ENCODE measurements at regions not wholly inside any gene's neighbourhood (a gene's known extent, or its start where the extent isn't known, plus 50 kb on each side); places are given as distances from the start of the nearest gene placed in this dataset.

DNA sequence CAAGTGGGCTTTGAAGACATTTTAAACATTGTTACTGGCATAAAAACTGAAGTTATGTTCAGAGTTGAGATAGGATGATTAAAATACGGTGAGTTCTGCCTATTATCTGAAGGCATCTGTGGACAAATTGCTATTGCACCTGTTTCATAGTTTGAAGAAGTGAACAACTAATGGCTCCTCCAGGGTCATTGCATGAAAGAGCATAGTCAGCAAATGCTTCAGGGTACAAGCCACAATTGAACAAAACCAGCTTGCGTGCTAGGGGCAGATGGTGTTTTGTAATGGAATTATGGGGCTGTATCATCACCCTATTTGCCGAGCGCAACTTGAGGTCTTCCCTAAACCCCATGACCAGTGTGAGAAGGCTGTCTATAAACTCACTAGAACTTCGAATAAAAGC, 369.1 kb downstream of the MTRR start:
- no peaks in the 10 kb centered on the region for H3K36me3 ChIP-seq (replicated peaks in 1 of 2)
- 75 to 84% (median 76%) methylated on average over 5 of the region's 5 CpGs for WGBS, 4 donors
- H3K27me3 ChIP-seq: no peaks in the 10 kb centered on the region
- H3K9me3 ChIP-seq (replicated peaks in 1 of 3): no peaks in the 10 kb centered on the region
- H3K4me1 ChIP-seq (replicated peaks in 1 of 2): no peaks in the 10 kb centered on the region
- no peak overlapping the region for H3K27ac ChIP-seq
- intact Hi-C loops (cut with DNase I): no loop called here
- no peak for DNase-seq
- TF ChIP-seq, protein P1, sequence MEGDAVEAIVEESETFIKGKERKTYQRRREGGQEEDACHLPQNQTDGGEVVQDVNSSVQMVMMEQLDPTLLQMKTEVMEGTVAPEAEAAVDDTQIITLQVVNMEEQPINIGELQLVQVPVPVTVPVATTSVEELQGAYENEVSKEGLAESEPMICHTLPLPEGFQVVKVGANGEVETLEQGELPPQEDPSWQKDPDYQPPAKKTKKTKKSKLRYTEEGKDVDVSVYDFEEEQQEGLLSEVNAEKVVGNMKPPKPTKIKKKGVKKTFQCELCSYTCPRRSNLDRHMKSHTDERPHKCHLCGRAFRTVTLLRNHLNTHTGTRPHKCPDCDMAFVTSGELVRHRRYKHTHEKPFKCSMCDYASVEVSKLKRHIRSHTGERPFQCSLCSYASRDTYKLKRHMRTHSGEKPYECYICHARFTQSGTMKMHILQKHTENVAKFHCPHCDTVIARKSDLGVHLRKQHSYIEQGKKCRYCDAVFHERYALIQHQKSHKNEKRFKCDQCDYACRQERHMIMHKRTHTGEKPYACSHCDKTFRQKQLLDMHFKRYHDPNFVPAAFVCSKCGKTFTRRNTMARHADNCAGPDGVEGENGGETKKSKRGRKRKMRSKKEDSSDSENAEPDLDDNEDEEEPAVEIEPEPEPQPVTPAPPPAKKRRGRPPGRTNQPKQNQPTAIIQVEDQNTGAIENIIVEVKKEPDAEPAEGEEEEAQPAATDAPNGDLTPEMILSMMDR (IDR thresholded peaks at IDR 0.05): no peak
- no peak for TF ChIP-seq POLR2A (IDR thresholded peaks at IDR 0.05)
- H3K4me3 ChIP-seq: no peak overlapping the region

- Histone ChIP-seq H3K27me3 (no peaks in the 10 kb centered on the region), H3K9me3 (replicated peaks in 1 of 3) (no peaks in the 10 kb centered on the region), H3K36me3 (replicated peaks in 1 of 2) (no peaks in the 10 kb centered on the region), H3K4me3 (no peak overlapping the region), H3K27ac (no peak overlapping the region), H3K4me1 (replicated peaks in 1 of 2) (no peaks in the 10 kb centered on the region)
- TF ChIP-seq, protein P1 (IDR thresholded peaks at IDR 0.05): no peak
- TF ChIP-seq POLR2A (IDR thresholded peaks at IDR 0.05): no peak
- WGBS, 4 donors: 61 to 66% (median 65%) methylated on average over 5 of the region's 5 CpGs
- no peak for DNase-seq
- intact Hi-C loops (cut with DNase I): no loop called here
These were observed 370.2 kb downstream of the MTRR start for GRCh38 chr5:8239198-8239597.

DNA sequence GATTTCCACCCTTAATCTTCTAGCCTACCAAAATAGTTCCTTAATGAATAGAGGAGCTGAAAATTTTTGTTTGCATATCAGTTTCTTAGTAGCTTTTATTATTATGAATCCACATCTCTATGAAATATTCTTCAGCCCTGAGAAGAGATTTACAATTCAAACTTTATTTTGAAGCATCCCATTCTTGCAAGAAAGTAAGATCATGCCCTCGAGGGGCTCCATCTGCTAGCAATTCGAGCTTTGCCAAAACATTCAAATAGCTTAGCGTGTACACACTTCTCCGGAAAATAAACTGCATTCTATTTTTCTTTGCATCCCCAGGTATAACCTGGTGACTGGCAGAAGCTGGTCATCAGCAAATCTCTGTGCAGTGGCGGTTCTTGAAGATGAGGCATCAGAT, 370.7 kb downstream of the MTRR start:
- Histone ChIP-seq H3K27ac (no peak overlapping the region), H3K27me3 (no peaks in the 10 kb centered on the region), H3K4me1 (replicated peaks in 1 of 2) (no peaks in the 10 kb centered on the region), H3K9me3 (replicated peaks in 1 of 3) (no peaks in the 10 kb centered on the region), H3K4me3 (no peak overlapping the region), H3K36me3 (replicated peaks in 1 of 2) (no peaks in the 10 kb centered on the region)
- TF ChIP-seq, protein P1 (IDR thresholded peaks at IDR 0.05): no peak
- TF ChIP-seq POLR2A (IDR thresholded peaks at IDR 0.05): no peak
- intact Hi-C loops (cut with DNase I): no loop called here
- 63 to 72% (median 65%) methylated on average over 5 of the region's 5 CpGs for WGBS, 4 donors
- no peak for DNase-seq

DNA sequence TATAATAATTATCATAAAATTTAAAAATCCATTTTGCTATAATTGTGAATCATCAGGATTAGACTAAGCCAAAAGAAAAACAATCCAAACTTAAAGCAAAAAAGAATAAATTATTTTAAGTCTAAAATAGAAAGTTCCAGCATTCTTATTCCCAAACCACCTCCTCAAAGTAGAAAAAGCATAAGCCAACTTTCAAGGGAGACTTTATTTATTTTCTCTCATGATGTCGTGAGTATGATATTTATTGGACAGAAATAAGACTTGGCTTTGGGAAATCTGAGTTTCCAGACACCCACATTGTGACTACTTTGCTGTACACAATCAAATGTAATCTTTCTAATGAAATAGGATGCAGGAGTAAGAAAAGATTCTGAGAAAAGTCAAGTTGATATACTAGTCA, 372.1 kb downstream of the MTRR start:
- 0 to 53% (median 30%) methylated on average over 1 of the region's 1 CpG for WGBS, 4 donors
- Histone ChIP-seq H3K4me1 (replicated peaks in 1 of 2) (no peaks in the 10 kb centered on the region), H3K4me3 (no peak overlapping the region), H3K27ac (no peak overlapping the region), H3K36me3 (replicated peaks in 1 of 2) (no peaks in the 10 kb centered on the region), H3K9me3 (replicated peaks in 1 of 3) (no peaks in the 10 kb centered on the region), H3K27me3 (no peaks in the 10 kb centered on the region)
- intact Hi-C loops (cut with DNase I): no loop called here
- TF ChIP-seq, protein P1 (IDR thresholded peaks at IDR 0.05): no peak
- TF ChIP-seq POLR2A (IDR thresholded peaks at IDR 0.05): no peak
- DNase-seq: no peak
